OCI-LY7 (cell line): ENCODE measurements at regions not wholly inside any gene's neighbourhood (a gene's known extent, or its start where the extent isn't known, plus 50 kb on each side); places are given as distances from the start of the nearest gene placed in this dataset.

Source experiments
- CTCF ChIP-seq: fragments of 200-600 bp; sonication (generic); conservative IDR thresholded peaks from 2 replicates; pipeline ENCODE4 v1.5.1; 2014; ENCODE audit warnings: mild to moderate bottlenecking, antibody characterized with exemption, low read length, moderate library complexity, mixed read lengths
- EZH2phosphoT487 ChIP-seq: fragments of 200-600 bp; sonication (generic); IDR thresholded peaks from 2 replicates; pipeline ENCODE4 v1.6.1; 2018; ENCODE audit warnings: low read depth, borderline replicate concordance, mild to moderate bottlenecking, mixed run types, antibody characterized with exemption, low read length, moderate library complexity, mixed read lengths

GRCh38 chr10:121425623-121426022 is 172.6 kb downstream of the FGFR2 start:
- TF ChIP-seq CTCF (no peak), EZH2phosphoT487 (no peak)
